GOT3 (cell line): ENCODE measurements at regions not wholly inside any gene's neighbourhood (a gene's known extent, or its start where the extent isn't known, plus 50 kb on each side); places are given as distances from the start of the nearest gene placed in this dataset.

Experiments
- DNase-seq: peaks from one replicate; lab custom pipeline; 2025; ENCODE audit warnings: mixed read lengths; lab: John Stamatoyannopoulos, UW

GRCh38 chr4:43243433-43244116 is 351.1 kb downstream of the GRXCR1 start:
- DNase-seq = no peak

GRCh38 chr4:43244688-43245382 is 352.3 kb downstream of the GRXCR1 start:
- DNase-seq = no peak

DNA sequence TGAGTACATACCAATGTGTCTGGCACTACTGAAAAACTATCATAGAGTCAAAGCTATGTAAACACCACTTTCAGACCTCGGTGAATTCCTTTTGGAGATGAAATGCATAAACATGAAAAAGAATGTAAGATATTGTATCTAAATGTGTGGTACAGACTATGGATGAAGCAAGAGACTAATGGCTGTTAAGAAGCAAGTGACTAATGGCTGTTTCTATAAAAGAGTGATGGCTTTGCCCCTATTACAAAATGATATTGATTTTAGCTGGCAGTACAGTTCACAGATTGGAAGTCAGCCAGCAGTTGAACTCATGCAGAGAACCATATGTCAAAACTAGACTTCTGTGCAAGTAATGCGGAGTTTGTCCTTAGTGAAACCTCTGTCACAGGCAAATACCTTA is 359.3 kb downstream of the GRXCR1 start:
- DNase-seq = no peak

DNA sequence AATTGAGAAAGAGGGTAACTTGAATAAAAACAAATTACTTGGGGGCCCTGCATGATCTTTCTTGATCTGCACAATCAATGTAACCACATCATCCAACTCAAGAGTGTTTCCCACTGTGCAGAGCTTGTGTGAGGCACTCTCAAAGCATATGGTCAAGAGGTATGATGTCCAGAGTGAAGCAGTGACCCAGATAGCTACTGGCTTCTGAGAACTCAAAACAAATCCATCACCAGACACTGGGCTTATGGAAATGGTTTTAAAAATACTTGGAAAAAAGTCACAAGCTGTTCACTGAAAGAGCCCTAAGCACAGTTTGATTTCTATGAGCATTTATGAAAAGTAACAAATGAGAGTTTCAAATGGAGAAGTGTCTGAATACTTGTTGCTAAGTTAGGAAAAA is 361.0 kb downstream of the GRXCR1 start:
- no peak for DNase-seq

DNA sequence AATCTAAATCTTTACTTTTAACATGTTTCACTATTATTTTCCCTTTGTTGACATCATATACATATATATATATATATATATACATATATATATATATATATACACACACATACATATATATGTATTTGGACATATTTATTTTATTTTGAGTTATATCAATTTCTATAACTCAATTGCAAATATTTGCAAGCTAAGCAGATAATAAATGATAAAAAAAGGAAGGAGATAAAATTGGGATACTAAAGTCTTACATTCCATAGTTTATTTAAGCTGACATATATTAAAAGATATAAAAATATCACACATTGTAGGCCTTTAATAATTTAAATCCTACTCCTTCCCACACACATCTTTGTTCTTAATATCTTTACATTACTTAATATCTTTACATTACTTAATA is 372.2 kb downstream of the GRXCR1 start:
- no peak for DNase-seq

- DNase-seq = no peak
Measured at GRCh38 chr4:43271946-43272345, 379.4 kb downstream of the GRXCR1 start.

DNA sequence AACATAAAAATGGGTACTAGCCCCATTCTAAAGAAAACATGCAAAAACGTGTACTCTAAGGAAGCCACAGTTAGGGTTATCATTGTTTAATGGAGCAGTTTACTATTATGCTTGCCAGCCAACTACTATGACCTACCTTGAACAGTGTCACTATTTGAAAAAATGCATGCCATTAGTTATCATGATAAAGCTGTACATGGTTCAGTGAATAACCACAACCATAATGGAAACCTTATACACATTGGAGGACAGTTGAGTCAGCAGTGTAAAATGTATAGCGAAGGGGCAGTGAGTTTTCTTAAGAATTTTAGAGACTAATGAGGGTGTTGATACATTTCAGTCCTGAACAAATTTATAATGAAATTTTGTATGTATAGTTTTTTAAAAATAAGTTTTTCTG is 381.9 kb downstream of the GRXCR1 start:
- DNase-seq = no peak

DNA sequence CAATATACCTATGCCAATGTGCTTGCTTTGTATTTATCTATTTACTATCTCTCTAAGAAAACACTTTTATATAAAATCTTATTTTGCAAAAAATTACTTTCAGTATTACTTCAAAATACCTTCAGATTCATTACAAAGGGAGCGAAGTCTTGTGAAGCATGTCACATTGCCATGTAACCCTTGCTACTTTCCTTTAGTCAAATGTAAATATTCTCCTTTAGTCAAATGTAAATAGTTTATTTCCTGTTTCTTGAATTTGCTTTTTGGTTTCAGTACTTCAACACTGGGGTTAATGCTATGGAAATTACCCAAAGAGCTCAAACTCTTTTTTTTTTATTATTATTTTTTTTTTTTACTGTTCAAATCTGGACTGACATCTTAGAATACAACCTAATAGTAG is 383.3 kb downstream of the GRXCR1 start:
- DNase-seq = no peak

DNA sequence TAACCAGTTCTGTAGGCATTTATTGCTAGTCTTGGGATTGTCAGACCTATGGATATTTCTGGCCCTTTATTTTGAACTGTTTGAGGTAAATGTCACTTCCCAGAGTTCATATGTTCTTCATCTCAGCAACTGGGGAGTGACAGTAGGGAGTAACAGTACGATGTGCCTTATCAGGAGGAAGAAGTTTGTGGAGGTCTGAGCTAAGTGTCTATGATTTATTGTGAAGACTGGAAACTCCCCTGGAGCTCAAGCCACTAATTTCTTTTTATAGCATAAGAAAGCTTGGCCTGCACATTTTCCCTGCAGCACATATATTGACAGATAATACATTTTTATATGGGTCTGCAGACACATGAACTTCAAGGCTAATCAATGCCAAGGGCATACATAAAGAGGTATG is 383.8 kb downstream of the GRXCR1 start:
- DNase-seq = no peak

DNA sequence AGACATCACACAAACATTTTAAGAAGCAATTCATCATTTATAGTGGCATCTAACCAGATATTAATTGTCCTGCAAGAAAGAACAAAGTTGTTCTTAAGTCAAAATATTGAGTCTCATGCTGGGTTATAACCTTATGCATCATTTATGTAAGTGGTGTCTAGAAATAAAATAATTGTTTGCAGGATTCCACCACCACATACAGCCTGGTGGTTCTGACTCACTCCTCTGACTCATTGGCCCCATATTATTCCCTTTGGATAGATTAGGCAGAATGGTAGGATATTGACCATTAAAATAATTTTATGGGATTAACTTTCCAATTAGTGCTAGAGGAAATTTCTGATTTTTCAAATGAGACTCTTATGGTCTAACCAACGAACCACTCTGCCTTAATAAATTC is 384.5 kb downstream of the GRXCR1 start:
- DNase-seq = no peak

DNA sequence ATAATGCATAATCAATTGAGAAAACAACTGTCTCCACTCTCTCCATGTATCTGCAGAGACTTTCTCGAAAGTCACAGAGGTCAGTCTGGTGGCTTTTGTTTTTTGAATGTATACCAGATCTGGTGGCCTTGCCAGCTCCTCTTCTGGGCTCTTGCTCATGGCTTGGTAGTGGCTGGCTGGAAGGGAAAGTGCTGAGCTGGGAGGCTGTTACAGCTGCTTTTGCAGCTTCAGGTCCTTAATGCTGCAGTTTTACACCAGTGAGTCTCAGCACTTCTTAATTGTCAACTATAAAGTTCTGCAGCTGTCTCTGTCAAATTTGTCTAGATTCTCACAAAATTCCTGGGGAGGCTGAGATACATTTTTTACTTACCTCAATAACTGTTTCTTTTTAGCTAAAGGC is 390.0 kb downstream of the GRXCR1 start:
- DNase-seq = no peak

DNA sequence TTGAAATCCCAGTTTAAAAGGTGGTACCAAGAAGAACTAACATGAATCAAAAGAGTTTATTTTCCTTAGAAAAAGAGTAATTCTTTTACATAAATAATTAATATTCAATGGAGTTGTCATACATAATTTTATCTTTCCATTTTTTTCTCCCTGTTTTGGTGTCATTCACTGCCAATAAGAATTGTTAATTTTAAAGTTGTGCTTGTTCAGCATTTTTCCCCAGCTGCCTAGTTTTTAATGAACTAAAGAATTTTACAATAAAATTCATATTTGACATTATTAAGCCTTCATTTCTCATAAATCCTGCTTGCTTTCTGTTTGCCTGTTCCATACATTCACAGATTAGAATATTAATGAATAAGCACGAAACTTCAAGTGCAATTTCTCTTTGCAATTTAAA is 393.6 kb downstream of the GRXCR1 start:
- no peak for DNase-seq

DNA sequence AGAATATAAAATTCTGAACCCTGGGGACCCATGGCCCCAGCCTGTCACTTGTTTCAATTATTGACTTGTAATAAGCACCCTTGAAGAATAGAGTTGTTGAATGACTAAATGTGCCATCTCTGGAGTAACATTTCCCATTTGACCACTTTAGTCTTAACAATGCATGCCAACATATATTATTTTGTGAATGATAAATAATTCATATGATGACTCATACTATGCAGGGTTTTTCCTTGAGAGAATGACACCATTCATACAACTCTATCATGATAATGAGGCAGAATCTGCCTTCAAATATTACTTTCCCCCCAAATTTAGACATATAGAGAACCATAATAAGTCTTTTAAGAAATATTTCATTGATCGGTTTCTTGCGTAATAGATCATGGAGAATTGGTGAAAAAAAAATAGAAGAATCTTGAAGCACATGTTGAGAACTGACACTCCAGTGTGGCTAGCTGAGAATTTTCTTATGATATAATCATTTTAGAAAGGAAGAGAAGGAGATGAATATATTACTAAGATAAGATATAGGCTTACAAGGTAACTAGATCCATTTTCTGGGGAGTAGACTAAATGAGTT is 404.5 kb downstream of the GRXCR1 start:
- DNase-seq = no peak

GRCh38 chr4:43316813-43317212 is 424.3 kb downstream of the GRXCR1 start:
- DNase-seq = no peak

GRCh38 chr4:43325220-43325967 is 432.9 kb downstream of the GRXCR1 start:
- no peak for DNase-seq

GRCh38 chr4:43330288-43330687 is 437.8 kb downstream of the GRXCR1 start:
- DNase-seq = no peak

DNA sequence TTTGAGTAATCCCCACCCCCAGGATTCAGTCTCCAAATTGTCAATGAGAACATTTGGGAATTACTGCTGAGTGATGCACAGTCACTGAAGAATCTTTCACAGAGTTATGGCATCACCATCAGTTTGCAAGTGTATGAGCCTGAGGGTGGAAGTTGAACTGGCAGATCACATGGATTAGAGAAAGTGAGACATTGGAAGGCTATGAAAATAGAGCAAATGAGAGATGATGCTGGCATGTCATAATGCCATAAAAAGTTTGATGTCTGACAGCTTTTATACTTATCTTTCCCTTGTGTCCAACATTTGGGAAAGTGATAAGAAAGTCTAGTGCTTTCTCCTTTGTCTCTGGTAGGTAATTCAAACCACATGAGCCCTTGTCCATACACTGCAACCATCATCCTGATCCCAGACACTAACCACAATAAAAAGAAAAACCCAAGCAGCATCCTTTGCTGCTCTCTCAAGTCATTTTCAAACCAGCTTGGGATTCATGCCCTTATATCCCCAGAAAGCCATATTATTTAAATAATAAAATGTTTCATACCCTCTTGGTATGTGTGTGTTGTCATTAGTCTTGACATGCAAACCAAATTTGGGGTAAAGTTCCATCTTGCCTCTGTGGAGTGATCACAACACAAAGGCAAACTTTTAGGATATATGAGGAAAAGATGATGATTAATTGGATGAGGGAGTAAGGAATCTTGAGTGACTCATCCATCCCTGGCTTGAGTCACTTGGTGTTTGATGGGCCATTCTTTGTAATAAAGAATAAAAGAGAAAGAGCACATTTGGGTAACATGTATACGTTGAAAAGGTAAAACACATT is 438.9 kb downstream of the GRXCR1 start:
- no peak for DNase-seq

GRCh38 chr4:43332052-43332425 is 439.5 kb downstream of the GRXCR1 start:
- DNase-seq = no peak

DNA sequence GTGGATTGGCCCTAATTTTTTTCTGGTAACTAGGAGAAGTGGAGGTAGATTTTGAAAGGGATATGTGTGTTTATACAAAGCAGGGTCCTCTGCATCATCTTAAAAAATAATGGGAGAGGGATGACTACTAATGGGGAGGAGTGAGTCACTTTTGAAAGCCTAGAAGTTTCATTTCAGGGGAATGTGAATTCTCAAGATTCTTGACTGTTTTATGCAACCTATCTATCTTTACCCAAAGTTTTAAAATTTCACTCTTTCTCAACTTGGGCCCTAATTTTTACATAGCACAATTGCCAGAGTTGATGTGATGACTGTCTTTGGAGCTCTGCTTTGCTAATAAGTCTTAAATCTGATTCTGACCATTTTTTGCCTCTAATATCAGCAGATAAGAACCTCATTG is 445.2 kb downstream of the GRXCR1 start:
- DNase-seq = no peak

- no peak for DNase-seq
Measured at GRCh38 chr4:43339435-43339834, 446.9 kb downstream of the GRXCR1 start.

GRCh38 chr4:43341741-43342140 is 449.2 kb downstream of the GRXCR1 start:
- DNase-seq = no peak

GRCh38 chr4:43343298-43343697 is 450.8 kb downstream of the GRXCR1 start:
- DNase-seq = no peak
